HCT116 (cell line): ENCODE measurements at regions not wholly inside any gene's neighbourhood (a gene's known extent, or its start where the extent isn't known, plus 50 kb on each side); places are given as distances from the start of the nearest gene placed in this dataset.

Experiments used
- CEBPB ChIP-seq: IDR thresholded peaks from 2 replicates; pipeline ENCODE4 v1.6.1; 2012; ENCODE audit warnings: low read depth
- JUND ChIP-seq: IDR thresholded peaks from 2 replicates; pipeline ENCODE4 v1.6.1; 2012
- POLR2A ChIP-seq: IDR thresholded peaks from 2 replicates; pipeline ENCODE4 v1.7.0; 2011; ENCODE audit warnings: borderline replicate concordance; ENCODE audit not compliant: insufficient read depth, insufficient read length; ENCODE audit errors: extremely low read depth
- POLR2AphosphoS5 ChIP-seq: IDR thresholded peaks from 2 replicates; pipeline ENCODE4 v1.6.1; 2011; ENCODE audit warnings: mild to moderate bottlenecking, low read depth, low read length, moderate library complexity
- RAD21 ChIP-seq: IDR thresholded peaks from 2 replicates; pipeline ENCODE4 v1.6.1; 2012; ENCODE audit warnings: low read depth, mild to moderate bottlenecking
- TF ChIP-seq, protein P1 (sequence below), 3 experiments: fragments of 200-600 bp in 1 of 3; sonication (generic) in 1 of 3; IDR thresholded peaks in 2 of 3; conservative IDR thresholded peaks in 1 of 3; 2 replicates each; pipeline ENCODE4 v1.5.1; 2012 to 2017; ENCODE audit warnings: low read depth in 2 of 3, low read length in 2 of 3, antibody characterized with exemption in 1 of 3, borderline replicate concordance in 1 of 3, control low read depth in 1 of 3, mild to moderate bottlenecking in 1 of 3, mixed read lengths in 1 of 3, mixed run types in 1 of 3, moderate library complexity in 1 of 3; ENCODE audit not compliant: insufficient read depth in 1 of 3
- TF ChIP-seq, protein P2 (sequence below): IDR thresholded peaks from 2 replicates; pipeline ENCODE4 v1.6.1; 2012

DNA sequence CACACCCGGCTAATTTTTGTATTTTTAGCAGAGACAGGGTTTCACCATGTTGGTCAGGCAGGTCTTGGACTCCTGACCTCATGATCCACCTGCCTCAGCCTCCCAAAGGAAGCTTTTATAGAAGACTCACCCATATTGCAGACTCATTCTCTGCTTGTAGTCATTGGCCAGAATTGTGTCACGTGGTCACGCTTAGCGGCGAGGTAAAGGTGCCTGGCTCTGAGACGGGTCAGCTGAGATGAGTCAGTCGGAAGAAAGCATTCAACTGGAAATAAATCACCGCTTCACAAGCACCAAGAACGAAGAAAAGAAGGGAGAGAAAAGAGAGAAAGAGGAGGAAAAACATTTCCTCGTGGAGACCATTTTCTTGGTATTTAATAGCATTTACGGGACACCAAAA lies 218.8 kb upstream of the NOCT start:
- TF ChIP-seq POLR2A (no peak), CEBPB (no peak), POLR2AphosphoS5 (no peak), JUND (no peak), RAD21 (no peak)
- TF ChIP-seq, protein P1, sequence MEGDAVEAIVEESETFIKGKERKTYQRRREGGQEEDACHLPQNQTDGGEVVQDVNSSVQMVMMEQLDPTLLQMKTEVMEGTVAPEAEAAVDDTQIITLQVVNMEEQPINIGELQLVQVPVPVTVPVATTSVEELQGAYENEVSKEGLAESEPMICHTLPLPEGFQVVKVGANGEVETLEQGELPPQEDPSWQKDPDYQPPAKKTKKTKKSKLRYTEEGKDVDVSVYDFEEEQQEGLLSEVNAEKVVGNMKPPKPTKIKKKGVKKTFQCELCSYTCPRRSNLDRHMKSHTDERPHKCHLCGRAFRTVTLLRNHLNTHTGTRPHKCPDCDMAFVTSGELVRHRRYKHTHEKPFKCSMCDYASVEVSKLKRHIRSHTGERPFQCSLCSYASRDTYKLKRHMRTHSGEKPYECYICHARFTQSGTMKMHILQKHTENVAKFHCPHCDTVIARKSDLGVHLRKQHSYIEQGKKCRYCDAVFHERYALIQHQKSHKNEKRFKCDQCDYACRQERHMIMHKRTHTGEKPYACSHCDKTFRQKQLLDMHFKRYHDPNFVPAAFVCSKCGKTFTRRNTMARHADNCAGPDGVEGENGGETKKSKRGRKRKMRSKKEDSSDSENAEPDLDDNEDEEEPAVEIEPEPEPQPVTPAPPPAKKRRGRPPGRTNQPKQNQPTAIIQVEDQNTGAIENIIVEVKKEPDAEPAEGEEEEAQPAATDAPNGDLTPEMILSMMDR (IDR thresholded peaks at IDR 0.05 in 2 of 3, conservative IDR thresholded peaks at IDR 0.05 in 1 of 3; ENCODE audit: borderline replicate concordance in 1 of 3, insufficient read depth in 1 of 3, low read depth in 2 of 3, low read length in 2 of 3), result no peak
- TF ChIP-seq, protein P2, sequence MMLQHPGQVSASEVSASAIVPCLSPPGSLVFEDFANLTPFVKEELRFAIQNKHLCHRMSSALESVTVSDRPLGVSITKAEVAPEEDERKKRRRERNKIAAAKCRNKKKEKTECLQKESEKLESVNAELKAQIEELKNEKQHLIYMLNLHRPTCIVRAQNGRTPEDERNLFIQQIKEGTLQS, result no peak
